KOPT-K1 (cell line): ENCODE measurements at regions not wholly inside any gene's neighbourhood (a gene's known extent, or its start where the extent isn't known, plus 50 kb on each side); places are given as distances from the start of the nearest gene placed in this dataset.

Source experiments
- H3K27ac ChIP-seq: fragments of 200-600 bp; sonication (generic); 2 replicates; pipeline ENCODE4 v1.5.1; 2016; ENCODE audit warnings: antibody characterized with exemption, mild to moderate bottlenecking, low read depth, low read length; ENCODE audit not compliant: poor library complexity, severe bottlenecking
- H3K36me3 ChIP-seq: fragments of 200-600 bp; sonication (generic); 2 replicates; pipeline ENCODE4 v1.5.1; 2017; ENCODE audit warnings: antibody characterized with exemption, mild to moderate bottlenecking, low read length, moderate library complexity; ENCODE audit not compliant: insufficient read depth
- H3K9me3 ChIP-seq: fragments of 200-600 bp; sonication (generic); 2 replicates; pipeline ENCODE4 v1.5.1; 2017; ENCODE audit warnings: antibody characterized with exemption, low read length, mild to moderate bottlenecking; ENCODE audit not compliant: insufficient read depth, poor library complexity, severe bottlenecking

DNA sequence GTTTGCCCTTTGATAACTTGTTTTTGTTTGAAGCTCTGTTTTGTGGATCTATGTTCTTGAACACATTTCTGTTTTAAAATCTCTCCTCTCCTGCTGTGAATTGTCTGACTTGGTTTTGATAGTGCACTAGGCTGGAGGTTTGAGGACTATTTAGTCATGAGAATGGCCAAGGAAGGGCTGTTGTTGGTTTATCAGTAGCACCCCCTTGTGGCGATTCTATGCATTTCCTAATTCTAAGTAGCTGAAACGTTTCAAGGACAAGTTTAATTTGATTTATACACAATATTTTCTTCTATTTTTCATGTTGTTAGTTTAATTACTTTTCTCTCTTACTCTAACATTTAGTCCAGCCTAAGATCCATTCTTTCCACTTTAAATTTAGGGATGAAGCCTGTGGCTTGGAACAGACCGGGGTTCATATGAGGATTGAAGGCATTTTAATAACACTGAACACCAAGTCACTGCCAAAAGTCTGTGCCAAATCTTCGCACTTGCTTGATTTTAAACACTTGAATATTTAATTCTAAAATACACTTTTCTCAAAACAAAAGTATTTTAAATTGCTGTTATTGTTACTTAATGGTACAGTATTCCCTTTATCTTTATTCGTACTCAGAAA is 166.0 kb downstream of the SOCS6 start:
- H3K9me3 ChIP-seq, result no peaks in the 10 kb centered on the region
- H3K27ac ChIP-seq, result no peak overlapping the region
- H3K36me3 ChIP-seq, result no peaks in the 10 kb centered on the region

DNA sequence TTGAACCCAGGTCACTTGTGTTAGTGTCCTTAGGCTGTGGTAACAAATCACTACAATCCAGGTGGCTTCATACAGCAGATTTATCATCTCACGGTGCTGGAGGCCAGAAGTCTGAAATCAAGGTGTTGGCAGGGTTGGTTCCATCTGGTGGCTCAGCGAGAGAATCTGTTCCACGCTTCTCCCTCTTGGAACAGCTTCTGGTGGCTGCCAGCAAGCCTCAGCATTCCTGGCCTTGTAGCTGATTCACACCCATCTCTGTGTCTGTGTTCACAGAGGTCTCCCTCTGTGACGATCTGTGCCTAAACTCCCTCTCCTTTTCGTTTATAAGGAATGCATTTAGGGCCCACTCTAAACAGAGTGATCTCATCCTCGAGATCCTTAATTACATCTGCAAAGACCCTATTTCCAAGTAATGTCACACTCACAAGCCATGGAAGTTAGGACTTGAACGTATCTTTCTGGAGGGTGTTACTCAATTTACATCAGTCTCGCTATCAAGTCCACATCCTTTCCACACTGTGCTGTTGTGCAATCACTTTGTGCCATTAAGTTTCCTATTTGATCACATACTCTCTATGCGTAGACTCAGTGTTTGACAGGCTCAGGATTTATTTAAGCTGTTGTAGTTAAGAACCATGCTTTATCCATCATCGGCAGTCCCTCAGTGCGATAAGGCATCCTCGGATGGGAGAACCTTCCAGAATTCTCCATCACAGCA is 164.4 kb downstream of the SOCS6 start:
- H3K36me3 ChIP-seq, result no peaks in the 10 kb centered on the region

DNA sequence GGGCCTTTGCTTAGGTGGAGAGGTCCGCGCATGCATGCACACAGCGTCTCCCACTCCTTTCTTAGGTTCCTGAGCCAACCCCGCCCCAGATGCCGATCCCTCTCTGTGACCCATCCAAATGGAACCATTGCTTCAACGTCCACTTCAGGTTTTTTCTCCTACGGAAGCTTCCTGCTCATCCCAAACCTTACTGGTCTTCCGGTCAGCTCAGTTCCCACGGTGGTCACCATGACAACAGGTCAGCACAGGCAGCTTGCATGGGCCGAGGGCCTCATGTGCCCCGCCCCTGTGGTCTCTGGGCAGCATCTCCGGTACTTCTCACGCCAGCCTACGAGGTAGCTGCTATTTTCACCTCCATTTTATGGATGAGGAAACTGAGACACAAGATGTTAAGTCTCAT is 163.7 kb downstream of the SOCS6 start:
- H3K27ac ChIP-seq, result no peak overlapping the region
- no peaks in the 10 kb centered on the region for H3K9me3 ChIP-seq
- H3K36me3 ChIP-seq, result no peaks in the 10 kb centered on the region

More for the DNA sequence above, 164.4 kb downstream of the SOCS6 start:
- no peak overlapping the region for H3K27ac ChIP-seq
- no peaks in the 10 kb centered on the region for H3K9me3 ChIP-seq

DNA sequence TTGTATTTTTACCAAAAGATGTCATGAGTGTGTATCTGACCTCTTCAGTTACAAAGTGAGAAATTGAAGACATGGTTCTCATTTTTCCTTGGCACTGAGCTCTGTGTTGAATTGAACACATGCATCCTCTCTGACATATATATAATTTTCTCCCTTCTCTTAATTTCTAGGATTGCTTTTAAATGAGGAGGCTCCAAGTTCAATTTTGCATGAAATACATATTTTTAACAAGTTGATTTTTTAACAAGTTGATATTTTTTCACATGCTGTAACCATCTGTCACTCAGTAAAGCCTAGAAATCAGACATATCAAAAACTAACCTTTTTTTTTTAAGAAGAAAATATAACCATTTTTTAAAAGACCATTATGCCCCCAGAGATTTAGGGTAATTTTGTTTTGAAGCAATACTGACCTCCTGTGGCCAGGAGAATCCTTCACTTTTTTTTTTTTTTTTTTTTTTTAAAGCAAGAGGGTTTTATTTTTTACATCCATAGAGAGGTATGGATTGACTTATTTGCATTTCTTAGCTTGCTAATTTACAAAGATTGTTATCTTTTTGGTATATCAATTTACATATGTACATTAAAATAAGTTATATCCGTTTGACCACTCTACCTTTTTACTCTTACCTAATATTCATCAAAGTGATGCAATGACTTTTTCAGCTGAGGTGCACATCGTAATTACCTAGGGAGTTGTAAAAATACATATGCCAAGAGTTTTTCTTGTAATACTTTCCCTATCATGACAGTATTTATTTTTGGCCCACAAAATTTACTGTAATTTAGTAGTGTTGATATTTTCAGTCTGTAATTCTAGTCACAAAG is 161.8 kb downstream of the SOCS6 start:
- Histone ChIP-seq H3K36me3 (no peaks in the 10 kb centered on the region), H3K27ac (no peak overlapping the region), H3K9me3 (no peaks in the 10 kb centered on the region)

DNA sequence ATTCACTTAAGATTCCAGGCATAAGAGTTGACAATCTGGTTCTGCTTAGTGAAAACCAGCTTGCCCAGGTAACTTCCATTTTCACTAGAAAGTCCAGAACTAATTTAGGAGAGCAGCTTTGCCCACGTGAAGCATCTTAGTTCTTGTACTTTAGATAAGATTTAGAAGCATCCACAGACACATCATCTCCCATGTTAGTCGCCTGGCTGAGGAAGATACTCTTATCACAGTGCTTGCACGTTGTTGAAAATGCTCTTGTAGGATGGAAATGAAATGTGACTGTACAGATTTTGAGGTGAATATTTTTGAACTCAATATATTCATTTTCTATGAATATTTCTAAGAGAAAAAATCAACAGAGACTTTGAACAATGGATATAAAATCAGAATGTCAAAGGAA is 159.7 kb downstream of the SOCS6 start:
- peaks cover 11% of the 10 kb centered on the region for H3K9me3 ChIP-seq
- no peaks in the 10 kb centered on the region for H3K36me3 ChIP-seq
- no peak overlapping the region for H3K27ac ChIP-seq

DNA sequence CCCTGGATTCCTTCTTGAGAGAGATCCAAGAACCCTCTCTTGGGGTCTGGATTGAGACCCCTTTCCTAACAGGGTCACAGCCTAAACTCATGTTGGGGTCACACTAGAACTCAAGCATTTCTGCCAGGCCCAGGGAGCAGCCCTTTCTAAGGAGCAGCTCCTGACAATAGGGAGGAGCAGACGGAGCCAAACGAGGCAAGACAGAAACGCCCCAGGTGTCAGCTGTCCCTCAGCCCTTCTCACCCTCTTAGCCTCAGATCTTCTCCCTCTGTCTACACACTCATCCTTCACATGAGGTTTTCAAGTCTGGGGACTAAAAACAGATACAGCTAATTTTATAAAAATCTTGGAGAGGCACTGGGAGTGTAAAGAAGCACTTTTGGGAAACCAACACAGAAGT is 157.2 kb downstream of the SOCS6 start:
- Histone ChIP-seq H3K9me3 (peaks cover 31% of the 10 kb centered on the region), H3K36me3 (no peaks in the 10 kb centered on the region), H3K27ac (no peak overlapping the region)

DNA sequence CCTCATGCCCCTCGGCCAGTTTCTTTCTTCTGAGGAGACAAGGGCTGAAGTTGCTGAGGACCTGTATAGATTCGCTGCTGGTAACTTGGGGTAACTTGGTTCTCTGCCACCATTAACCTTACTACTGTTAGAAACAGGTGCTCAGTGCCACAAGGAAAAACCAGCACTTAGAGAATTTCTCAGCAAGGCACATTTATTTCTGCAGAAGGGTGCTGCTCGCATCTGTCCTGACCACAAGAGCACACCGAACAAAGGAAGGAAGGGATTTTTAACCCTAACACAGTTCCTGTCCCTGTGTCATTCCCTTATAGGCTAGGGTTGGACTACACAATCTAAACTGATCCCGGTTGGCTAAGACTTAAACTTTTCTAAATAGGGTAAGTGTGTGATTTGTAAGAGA is 154.1 kb downstream of the SOCS6 start:
- peaks cover 31% of the 10 kb centered on the region for H3K9me3 ChIP-seq
- H3K27ac ChIP-seq, result no peak overlapping the region
- no peaks in the 10 kb centered on the region for H3K36me3 ChIP-seq

DNA sequence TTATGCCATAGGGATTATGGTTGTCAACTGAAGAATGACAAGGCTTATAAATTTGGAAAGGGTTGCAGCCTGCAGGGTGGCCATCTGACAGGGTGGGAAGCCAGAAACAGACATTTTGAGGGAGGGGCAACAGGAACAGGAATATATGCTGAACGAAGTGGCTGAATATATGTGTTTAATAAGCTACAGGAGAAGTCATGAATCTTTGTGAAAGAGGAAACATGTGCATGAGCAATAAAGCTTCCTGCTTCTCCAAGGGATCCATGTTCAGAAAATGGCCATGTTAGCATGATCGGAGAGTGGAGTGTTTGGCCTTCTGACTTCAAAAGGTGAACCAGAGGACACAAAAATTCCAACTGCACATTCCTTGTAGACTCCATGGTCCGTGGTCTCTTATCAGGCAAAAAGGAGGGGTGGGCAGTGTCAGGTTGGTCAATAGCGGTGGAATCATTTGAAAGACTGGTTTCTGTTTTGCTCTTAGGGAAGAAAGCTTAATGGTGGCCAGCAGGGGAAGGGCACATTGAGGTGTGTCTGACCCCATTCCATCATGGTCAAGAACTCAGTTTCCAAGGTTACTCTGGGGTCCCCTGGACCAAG is 144.1 kb downstream of the SOCS6 start:
- H3K9me3 ChIP-seq, result no peaks in the 10 kb centered on the region
- H3K27ac ChIP-seq, result no peak overlapping the region
- no peaks in the 10 kb centered on the region for H3K36me3 ChIP-seq

DNA sequence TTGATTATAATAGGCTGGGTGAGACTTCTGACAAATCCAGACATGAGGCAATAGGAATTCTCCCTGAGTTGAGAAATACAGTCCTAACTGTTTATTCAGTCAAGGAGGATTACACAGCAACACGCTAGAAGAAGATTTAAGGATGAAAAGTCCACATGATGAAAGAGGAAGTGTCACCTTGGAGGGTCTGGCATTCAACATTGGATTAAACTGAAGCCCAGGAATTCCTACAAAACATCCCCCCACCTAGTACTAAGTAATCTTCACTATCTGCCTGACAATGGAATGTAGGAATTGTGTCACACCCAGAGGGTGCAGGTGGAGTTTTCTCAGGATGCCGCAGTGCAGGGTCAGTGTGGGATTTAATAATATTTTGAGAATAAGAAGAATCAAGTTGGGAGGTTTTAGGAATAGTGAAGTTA is 142.4 kb downstream of the SOCS6 start:
- H3K36me3 ChIP-seq, result no peaks in the 10 kb centered on the region
- no peaks in the 10 kb centered on the region for H3K9me3 ChIP-seq
- H3K27ac ChIP-seq, result no peak overlapping the region

DNA sequence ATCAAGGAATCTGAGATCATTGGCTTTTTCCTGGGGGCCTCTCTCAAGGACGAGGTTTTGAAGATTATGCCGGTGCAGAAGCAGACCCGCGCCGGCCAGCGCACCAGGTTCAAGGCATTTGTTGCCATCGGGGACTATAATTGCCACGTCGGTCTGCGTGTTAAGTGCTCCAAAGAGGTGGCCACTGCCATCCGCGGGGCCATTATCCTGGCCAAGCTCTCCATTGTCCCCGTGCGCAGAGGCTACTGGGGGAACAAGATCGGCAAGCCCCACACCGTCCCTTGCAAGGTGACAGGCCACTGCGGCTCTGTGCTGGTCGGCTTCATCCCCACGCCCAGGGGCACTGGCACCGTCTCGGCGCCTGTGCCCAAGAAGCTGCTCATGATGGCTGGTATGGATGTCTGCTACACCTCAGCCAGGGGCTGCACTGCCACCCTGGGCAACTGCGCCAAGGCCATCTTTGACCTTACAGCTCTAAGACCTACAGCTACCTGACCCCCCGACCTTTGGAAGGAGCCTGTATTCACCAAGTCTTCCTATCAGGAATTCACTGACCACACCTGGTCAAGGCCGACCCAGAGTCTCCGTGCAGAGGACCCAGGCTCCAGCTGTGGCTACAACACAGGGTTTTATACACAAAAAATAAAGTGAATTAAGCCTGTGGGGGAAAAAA is 141.8 kb downstream of the SOCS6 start:
- H3K9me3 ChIP-seq, result no peaks in the 10 kb centered on the region

DNA sequence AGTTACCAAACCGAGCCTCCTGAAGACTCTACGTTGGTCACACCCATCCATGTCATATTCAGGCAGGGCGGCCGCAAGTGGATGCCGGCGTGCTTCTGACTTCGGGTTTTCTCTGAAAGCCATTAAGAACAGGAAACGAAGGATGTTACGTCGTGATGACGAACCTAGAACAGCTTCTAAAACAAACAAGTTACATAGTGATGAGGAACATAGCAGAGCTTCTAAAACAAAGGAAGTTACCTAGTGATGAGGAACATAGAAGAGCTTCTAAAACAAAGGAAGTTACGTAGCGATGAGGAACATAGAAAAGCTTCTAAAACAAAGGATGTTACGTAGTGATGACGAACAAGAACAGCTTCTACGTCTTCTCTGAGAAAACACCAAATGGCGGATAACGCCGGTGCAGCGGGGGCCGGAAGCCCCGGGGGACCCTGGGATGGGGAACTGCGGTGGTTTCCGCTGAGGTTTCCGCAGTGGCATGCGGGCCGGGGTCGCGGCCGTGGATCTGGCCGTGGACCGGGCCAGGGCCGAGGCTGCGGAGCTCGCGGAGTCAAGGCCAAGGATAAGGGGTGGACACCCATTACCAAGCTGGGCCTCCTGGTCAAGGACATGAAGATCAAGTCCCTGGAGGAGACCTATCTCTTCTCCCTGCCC is 141.1 kb downstream of the SOCS6 start:
- Histone ChIP-seq H3K9me3 (no peaks in the 10 kb centered on the region), H3K27ac (no peak overlapping the region), H3K36me3 (no peaks in the 10 kb centered on the region)

More for the DNA sequence above, 141.8 kb downstream of the SOCS6 start:
- H3K36me3 ChIP-seq, result no peaks in the 10 kb centered on the region
- no peak overlapping the region for H3K27ac ChIP-seq

DNA sequence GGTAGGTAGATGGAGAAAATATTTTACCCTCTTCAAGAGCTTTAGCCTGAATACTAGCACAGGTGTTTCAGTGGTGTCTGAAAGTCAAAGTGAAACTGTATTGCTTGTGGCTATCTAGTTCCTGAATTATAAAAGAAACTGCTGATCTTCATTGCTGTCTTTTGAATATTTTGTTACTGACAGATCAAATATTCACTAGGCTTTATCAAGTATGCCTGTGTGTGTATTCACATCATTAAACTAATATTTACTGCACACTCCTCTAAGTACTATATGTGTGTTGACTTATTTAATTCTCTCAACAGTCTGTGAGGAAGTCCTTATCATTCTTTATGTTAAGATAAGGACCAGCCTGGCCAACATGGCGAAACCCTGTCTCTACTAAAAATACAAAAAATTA is 139.6 kb downstream of the SOCS6 start:
- Histone ChIP-seq H3K9me3 (no peaks in the 10 kb centered on the region), H3K36me3 (no peaks in the 10 kb centered on the region), H3K27ac (no peak overlapping the region)

DNA sequence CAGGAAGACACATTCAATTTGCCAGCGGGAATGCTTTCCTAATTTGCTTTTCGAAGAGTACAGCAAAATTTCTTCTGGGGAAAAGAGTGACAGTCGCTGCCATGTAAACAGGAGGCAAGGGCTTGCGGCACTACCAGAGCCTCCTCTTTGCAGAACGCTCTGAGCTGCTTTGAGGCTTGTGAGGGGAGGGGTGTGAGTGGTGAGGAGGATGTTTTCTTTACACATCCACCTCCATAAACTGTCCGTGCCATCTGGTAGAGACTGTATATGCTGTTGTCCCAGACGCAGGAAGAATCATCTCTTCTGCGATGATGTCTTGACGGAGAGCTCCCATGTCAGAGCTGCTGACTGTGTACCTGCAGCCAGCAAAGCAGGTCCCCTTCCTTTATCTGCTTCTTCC is 138.0 kb downstream of the SOCS6 start:
- Histone ChIP-seq H3K9me3 (no peaks in the 10 kb centered on the region), H3K36me3 (no peaks in the 10 kb centered on the region), H3K27ac (no peak overlapping the region)

DNA sequence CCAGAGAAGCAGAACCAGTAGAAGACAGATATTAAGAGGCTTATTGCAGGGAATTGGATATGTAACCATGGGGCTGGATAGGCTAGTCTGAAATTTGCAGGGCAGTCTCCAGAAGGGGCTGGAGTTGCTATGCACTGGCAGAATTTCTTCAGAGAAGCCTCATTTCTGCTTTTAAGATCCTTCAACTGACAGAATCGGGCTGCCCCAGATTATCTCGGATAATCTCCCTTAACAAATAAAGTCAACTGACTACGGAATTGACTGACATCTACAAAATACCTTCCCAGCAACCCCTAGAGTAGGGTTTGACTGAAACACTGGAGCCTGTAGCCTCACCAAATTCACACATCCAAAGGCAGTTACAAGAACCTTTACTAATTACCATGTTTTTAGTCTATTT is 136.4 kb downstream of the SOCS6 start:
- Histone ChIP-seq H3K36me3 (no peaks in the 10 kb centered on the region), H3K9me3 (no peaks in the 10 kb centered on the region), H3K27ac (no peak overlapping the region)
